GM12873 (cell line): ENCODE measurements at regions not wholly inside any gene's neighbourhood (a gene's known extent, or its start where the extent isn't known, plus 50 kb on each side); places are given as distances from the start of the nearest gene placed in this dataset.

Source experiments
- TF ChIP-seq, protein P1 (sequence below): IDR thresholded peaks from 2 replicates; pipeline ENCODE4 v1.5.1; 2012; ENCODE audit warnings: low read depth, mild to moderate bottlenecking, moderate library complexity, low read length, control low read depth; ENCODE audit not compliant: insufficient read depth; ENCODE audit errors: missing control alignments

- TF ChIP-seq, protein P1, sequence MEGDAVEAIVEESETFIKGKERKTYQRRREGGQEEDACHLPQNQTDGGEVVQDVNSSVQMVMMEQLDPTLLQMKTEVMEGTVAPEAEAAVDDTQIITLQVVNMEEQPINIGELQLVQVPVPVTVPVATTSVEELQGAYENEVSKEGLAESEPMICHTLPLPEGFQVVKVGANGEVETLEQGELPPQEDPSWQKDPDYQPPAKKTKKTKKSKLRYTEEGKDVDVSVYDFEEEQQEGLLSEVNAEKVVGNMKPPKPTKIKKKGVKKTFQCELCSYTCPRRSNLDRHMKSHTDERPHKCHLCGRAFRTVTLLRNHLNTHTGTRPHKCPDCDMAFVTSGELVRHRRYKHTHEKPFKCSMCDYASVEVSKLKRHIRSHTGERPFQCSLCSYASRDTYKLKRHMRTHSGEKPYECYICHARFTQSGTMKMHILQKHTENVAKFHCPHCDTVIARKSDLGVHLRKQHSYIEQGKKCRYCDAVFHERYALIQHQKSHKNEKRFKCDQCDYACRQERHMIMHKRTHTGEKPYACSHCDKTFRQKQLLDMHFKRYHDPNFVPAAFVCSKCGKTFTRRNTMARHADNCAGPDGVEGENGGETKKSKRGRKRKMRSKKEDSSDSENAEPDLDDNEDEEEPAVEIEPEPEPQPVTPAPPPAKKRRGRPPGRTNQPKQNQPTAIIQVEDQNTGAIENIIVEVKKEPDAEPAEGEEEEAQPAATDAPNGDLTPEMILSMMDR, result no peak
These were observed 187.0 kb downstream of the OSR1 start for GRCh38 chr2:19171409-19171808.

GRCh38 chr2:19169134-19169768 lies 189.2 kb downstream of the OSR1 start:
- TF ChIP-seq, protein P1, result no peak

DNA sequence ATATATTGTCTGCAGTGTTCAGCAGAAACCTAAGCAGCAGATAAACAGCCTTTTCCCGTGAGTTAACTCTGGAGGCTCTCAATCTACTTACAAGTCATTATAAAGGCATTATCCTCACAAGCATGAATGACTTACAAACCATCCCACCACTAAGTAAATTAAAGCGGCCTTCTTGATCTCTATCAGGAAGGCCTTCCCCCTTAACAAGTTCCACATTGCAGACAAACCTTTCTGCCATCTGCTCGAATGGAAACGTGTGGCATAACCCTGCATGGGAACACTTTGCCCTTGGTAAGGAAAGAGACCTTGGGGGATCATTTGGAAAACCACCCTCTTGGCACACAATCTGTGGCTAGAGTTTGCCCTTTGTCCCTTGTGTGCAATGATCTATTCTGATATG lies 199.5 kb downstream of the OSR1 start:
- TF ChIP-seq, protein P1, result no peak

GRCh38 chr2:19158211-19158610 lies 200.2 kb downstream of the OSR1 start:
- TF ChIP-seq, protein P1, result no peak

DNA sequence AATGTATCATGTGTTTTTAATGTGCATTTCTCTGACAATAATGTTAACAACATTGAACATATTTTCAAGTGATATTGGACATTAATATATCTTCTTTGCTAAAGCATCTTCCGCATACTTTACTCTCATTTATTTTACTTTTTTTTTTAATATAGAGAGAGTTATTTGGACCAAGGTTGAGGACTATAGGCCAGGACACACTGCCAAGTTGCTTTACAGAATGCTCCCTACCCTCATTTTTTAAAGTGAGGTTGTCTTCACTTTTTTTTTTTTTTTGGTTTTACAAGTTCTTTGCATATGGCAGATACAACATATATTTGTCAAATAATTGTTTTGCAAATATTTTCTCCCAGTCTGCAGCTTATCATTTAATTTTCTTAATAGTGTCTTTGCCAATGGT lies 201.8 kb downstream of the OSR1 start:
- TF ChIP-seq, protein P1, result no peak

GRCh38 chr2:19150726-19151125 lies 207.7 kb downstream of the OSR1 start:
- TF ChIP-seq, protein P1, result no peak

GRCh38 chr2:19146867-19147266 lies 211.6 kb downstream of the OSR1 start:
- TF ChIP-seq, protein P1, result no peak
